GM19238 (cell line): ENCODE measurements at regions not wholly inside any gene's neighbourhood (a gene's known extent, or its start where the extent isn't known, plus 50 kb on each side); places are given as distances from the start of the nearest gene placed in this dataset.
"Not testable (repeated sequence)": the region's sequence is repeated elsewhere in the genome, so short reads cannot be mapped to it uniquely, and the experiment has no call there.

Experiments
- DNase-seq: peaks from one replicate; pipeline ENCODE4 v3.0.0; 2011; ENCODE audit warnings: low spot score; ENCODE audit not compliant: insufficient read length

- DNase-seq, result no peak
Observed at GRCh38 chr1:38512789-38513188, 346.8 kb downstream of the RRAGC start.

GRCh38 chr1:38512024-38512767, 347.4 kb downstream of the RRAGC start:
- no peak for DNase-seq

DNA sequence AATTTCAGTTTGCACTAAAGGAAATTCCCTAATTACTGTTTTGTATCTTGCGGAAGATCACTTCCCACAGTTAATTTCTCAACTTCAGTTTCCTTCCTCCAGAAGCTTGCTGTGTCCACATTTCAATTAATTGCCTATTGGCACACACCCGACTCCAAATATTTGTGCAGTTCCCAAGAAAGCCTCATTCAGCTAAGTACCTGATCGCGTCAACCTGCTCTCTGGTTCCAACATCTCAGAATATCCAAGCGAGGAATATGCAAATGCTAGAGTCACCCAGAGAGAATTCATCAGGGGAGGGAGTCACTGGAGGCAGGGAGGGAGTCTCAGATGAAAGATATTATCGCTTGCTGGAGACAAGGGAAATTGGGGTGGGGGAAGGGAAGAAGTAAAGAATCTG, 351.3 kb downstream of the RRAGC start:
- no peak for DNase-seq

DNA sequence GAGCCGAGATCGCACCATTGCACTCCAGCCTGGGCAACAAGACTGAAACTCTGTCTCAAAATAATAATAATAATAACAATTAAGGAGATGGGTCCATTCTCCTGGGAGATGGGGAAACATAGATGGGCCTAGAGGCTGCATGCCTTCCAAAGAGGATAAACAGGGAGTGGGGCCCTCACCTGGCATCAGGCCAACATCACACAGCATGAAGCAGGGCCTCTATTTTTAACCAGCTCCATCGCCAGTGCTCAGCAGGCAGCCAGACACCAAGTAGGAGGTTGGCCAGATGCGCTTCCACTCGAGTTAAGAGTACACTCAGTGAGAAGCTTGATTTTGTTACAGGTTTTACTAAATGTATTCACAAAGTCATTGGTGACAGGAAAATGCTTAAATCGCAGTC, 352.0 kb downstream of the RRAGC start:
- no peak for DNase-seq

- no peak for DNase-seq
Observed at GRCh38 chr1:38505944-38506343, 353.6 kb downstream of the RRAGC start.

DNA sequence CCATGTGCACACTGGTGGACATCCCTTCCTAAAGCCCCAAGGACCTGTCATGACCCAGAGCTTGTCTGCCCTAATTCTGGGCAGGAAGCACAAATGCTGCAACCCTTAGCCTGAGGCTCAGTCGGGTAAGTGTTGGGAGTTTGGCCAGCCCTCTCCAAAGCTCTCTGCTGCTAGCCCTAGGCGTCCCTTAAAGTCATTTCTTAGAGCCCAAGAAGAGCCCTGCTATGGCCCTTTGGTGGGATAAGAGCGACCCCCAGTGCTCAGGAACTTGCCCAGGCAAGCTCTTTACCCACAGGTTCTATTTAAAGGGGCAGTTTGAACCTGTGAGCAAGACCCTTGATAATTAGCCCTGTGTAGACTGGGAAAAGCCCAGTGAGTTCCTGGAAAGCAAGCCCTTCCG, 356.8 kb downstream of the RRAGC start:
- no peak for DNase-seq

DNA sequence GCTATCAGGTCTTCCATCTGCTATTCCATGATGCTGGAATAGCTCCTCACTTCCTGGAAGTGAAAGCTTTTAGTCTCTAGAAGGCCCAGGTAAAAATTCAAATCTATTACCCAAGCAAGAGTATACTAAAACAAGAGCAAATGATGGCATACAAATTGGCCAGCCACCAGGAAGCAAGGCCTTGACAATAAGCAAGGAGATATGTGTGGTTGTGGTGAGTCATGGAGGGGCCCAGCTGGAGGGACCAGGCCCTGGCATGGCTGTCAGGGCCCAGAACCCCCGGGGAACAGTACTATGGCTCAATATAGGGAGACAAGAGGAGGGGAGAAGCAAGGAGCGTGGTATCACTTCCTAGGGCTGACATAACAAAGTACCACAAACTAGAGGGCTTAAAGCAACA, 358.7 kb downstream of the RRAGC start:
- DNase-seq, result no peak

DNA sequence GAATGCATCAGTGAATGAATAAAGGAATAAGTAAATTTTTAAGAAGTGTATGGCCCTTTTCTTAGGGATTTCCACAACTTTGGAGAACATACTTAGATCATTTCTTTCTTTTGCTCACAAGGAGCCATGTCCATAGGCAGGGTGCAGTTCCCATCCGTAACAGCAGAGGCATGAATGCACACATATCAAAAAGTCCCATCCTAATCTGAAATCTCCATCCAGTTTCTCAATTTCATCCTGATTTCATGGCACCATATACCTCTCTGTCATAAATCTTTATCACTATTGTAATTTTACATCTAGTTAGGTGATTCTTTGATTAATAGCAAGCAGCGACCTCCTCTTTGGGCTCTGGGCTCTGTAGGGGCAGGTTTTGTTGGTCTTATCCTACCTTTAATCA, 359.2 kb downstream of the RRAGC start:
- DNase-seq, result no peak

DNA sequence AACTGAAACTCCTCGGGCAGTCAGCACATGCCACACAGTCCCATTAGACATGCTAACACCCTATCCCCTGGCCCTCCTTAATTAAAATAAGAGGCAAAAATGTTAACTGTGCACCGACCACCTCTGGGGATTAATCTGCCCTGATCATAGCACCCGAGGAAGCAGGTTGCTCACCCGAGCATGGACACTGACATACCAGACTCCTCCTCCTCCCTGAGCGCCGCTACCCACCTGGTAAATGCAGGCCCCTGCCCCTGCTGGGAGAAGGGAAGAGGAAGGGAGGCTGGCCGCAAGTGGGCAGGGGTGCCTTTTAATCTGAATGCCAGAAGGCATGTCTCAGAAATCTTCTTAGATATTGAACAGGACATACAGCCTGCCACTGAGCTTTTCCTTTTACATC, 360.9 kb downstream of the RRAGC start:
- DNase-seq, result no peak

DNA sequence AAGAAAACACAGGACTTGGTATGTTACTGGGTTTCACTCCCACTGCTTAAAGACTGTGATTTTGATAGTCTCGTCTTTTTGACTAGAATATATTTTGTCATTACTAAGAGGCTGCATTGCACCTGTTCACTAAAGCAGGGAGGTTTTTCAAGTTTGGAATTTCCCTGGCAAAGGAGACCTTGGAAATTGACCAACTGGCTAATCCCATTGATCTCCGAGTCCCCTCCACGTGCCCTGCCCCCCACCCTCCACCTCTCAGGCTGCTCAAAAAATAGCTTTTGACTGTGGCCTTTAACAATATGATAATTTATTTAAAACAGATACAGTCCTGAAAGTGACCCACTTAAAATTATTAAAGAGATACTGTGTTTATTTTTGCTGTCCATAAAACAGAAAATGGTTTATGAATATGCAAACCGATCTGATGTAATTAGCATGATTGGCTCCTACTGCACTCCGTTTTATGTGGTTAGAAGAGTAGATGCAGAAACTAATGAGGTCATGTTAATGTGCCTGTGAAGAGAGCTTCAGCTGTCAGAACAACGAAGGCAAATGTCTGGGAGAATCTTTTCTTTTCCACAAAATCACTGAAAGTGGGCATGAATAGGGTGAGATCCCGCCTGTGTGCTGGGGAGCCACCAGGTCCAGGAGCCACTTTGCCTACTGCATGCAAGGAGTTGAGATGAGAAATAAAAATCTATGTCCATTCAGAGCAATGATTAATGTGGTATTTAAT, 361.5 kb downstream of the RRAGC start:
- DNase-seq, result no peak

GRCh38 chr1:38493306-38493705, 366.3 kb downstream of the RRAGC start:
- DNase-seq, result not testable (repeated sequence)

- peak; percentile 58 for DNase-seq
Observed at GRCh38 chr1:38489844-38490270, 369.7 kb downstream of the RRAGC start.

DNA sequence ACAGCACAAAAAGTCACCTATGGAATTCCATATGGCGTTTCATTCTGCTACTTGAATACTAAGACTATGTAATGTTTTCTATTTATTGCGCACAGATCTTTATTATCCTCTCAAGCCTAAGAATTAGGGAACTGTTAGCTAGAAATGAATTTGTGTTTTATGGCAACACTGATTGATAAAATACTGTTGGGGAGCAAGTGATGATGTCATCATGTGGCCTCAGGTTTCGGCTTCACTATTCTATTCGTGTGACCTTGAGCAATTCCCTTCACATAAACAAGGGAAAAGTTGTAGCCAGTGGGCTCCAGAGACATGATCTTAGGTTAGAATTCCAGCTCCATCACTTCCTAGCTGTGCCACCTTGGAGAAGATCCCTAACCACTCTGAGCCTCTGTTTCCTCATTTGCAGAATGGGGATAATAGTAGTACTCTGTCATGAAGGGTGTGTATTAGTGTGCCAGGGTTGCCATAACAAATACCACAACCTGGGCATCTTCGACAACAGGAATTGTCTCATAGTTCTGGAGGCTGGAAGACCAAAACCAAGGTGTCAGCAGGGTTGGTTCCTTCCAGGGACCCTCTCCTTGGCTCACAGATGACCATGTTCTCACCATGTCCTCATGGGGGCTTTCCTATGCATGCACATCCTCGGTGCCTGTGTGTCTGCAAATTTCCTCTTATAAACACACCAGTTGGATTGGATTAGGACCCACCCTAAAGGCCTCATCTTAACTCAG, 371.2 kb downstream of the RRAGC start:
- DNase-seq, result no peak

GRCh38 chr1:38487396-38487795, 372.2 kb downstream of the RRAGC start:
- no peak for DNase-seq

DNA sequence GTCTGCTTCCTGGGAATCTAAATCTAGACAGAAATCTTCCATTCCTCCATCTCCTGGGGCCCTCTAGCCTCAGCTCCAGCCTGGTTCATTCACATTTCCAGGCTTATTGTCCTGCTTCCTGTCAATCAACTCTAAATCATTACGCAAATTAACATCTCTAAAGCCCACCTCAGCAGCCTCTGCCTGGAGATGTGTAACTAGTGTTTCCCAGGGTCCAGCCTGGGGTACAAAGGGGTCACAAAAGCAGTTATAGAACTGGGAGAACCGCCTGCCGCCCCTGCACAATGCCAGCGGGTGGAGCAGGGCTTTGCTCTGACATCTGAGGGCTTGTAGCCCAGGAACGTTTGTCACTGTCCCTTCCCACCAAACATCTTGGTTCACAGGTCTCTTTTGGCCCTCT, 373.5 kb downstream of the RRAGC start:
- no peak for DNase-seq

DNA sequence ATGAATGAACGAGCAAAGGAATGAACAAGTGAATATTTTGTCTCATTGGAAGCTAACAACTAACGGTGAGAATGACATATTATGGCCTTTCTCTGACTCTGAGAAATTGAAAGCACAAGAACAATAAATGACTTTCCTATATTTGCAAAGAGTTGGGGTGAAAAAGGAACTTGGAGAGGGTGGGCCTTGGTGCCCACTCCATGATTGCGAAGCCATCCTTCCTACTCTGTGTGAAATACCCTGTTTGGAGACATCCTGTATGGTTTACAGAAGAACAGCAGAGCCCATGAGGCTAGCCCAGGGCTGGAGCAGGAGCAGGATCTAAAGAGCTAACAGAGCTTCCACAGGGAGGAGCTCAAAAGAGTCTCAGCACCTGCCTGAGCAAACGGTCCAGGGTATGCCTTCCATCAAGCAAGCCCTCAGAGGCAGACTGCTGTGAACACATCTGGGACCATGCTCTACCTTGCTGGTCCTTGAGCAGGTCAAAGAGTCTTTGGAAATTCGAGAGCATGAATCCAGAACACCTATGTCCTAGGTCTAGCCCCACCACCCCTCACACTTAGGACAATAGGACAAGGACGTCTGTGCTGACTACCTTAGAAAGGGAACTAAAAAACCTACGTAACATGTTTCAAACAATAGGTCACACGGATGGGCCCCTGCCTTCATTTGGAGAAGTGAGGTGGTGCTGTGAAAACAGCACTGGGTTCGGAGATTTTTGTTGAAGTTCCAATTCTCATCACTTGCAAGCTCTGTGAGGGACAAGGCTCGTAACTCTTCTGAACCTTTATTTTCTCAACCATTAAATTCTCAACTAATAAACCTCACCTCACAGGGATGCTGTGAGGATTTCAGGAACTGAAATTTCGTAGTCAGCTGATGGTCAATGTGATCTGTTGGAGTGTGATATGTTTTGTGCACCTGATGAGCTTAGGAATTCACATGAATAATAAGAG, 377.4 kb downstream of the RRAGC start:
- no peak for DNase-seq

DNA sequence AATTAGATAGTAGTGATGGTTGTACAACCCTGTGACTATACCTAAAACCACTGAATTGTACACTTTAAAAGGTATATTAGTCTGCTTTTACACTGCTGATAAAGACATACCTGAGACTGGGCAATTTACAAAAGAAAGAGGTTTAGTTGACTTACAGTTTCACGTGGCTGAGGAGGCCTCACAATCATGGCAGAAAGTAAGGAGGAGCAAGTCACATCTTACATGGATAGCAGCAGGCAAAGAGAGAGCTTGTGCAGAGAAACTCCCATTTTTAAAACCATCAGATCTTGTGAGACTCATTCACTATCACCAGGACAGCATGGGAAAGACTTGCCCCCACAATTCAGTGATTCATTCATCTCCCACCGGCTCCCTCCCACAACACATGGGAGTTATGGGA, 379.9 kb downstream of the RRAGC start:
- DNase-seq, result not testable (repeated sequence)

DNA sequence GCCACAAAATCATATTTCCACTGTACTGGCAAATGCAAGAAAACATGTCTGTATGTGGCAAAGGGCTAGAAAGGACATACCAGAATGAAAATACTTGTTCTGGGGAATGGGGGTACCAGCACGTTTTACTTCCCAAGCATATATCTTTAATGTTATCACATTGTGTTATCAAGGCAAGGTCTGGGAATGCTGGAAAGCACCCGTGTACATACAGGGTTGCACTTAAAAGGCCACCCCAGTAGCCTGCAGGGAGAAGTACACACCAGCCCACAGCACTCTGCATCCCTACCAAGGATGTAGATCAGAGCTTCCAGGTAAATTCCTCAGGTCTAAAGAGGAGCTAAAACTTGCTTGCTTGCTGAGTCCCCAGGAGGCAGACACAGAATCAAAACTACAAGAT, 381.8 kb downstream of the RRAGC start:
- no peak for DNase-seq

DNA sequence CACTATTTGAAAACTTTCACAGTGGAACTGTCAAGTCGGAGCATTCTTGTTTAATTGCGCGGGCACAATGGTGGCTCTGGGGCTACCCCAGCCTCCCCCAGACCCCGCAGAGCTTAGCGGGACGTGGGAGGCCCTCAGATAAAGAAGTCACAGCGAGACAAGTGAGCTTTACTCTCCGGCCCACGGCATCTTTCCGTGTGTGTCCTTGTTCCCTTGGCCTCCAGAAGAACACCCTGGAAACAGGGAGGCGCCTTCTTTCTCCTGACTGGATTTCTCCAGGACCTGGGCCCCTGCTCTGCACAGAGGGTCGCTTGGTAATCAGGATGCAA, 382.8 kb downstream of the RRAGC start:
- no peak for DNase-seq

- no peak for DNase-seq
Observed at GRCh38 chr1:38476111-38476849, 383.3 kb downstream of the RRAGC start.

DNA sequence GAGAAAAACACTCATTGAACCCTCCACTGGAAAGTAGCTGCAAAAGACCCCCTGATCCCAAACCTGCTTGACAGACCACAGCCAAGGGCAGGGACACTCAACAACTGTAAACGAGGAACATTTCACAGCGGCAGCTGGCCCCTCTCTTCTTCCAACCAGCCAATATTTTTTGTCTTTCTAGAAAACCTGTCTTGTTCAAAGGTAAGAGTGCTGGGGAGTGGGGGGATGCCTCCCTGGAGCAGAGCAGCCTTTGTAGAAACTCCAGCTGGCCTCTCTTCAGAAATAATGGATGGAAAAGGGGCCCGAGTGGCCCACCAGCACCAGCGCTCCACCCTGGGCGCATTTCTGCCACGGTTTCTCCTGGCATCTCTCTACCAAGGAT, 384.0 kb downstream of the RRAGC start:
- no peak for DNase-seq
